ENCODE measurements at regions not wholly inside any gene's neighbourhood (a gene's known extent, or its start where the extent isn't known, plus 50 kb on each side); places are given as distances from the start of the nearest gene placed in this dataset.
"Not testable (repeated sequence)": the region's sequence is repeated elsewhere in the genome, so short reads cannot be mapped to it uniquely, and the experiment has no call there.

DNA sequence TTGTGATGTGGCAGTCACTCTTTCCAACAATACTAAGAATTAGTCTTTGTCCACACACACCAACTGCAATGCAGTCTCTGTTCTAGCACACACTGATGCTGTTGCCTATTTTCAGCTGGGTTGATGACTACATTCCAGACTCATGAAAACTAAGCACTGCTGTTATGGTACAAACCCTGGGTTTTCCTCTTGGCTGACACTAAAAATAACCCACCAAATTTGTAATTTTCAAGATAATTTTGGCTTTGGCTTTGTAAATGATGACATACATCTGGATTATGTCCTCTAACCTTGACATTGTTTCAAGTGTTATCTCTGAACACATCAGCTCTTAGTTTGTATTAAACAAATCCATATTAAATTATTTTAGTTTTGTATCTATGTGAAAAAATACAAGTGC, 444.8 kb downstream of the PTPRC start:
- no peaks in the 10 kb centered on the region for H3K27me3 ChIP-seq
- H3K9me3 ChIP-seq: no peaks in the 10 kb centered on the region
- H3K4me1 ChIP-seq: no peaks in the 10 kb centered on the region
- intact Hi-C loops (cut with DNase I): no loop called here
- no peak overlapping the region for H3K4me3 ChIP-seq
- ATAC-seq: no peak
- TF ChIP-seq, protein P1, sequence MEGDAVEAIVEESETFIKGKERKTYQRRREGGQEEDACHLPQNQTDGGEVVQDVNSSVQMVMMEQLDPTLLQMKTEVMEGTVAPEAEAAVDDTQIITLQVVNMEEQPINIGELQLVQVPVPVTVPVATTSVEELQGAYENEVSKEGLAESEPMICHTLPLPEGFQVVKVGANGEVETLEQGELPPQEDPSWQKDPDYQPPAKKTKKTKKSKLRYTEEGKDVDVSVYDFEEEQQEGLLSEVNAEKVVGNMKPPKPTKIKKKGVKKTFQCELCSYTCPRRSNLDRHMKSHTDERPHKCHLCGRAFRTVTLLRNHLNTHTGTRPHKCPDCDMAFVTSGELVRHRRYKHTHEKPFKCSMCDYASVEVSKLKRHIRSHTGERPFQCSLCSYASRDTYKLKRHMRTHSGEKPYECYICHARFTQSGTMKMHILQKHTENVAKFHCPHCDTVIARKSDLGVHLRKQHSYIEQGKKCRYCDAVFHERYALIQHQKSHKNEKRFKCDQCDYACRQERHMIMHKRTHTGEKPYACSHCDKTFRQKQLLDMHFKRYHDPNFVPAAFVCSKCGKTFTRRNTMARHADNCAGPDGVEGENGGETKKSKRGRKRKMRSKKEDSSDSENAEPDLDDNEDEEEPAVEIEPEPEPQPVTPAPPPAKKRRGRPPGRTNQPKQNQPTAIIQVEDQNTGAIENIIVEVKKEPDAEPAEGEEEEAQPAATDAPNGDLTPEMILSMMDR (IDR thresholded peaks at IDR 0.05): no peak
- no peak overlapping the region for H3K27ac ChIP-seq
- no peak for DNase-seq
- no peaks in the 10 kb centered on the region for H3K36me3 ChIP-seq

DNA sequence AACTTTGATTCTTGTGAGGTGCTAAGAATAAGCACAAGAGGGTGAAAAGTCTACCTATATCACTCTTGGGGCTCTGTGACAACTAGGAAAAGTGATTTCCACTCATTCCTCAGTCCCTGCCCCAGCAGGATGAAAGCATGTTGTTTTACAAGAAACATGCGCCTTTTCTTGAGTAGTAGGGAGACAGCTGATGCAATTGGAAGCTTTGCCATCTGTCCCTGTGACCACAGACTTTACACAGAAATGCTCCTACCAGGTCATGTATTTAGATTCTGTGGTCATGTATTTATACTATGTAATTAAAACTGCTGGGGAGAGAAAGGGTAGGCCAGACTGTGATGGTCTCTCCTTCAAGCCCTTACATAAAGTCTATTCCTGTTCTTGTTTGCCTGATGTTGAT, 445.5 kb downstream of the PTPRC start:
- Histone ChIP-seq H3K4me1 (no peaks in the 10 kb centered on the region), H3K4me3 (no peak overlapping the region)
- no peak for DNase-seq

DNA sequence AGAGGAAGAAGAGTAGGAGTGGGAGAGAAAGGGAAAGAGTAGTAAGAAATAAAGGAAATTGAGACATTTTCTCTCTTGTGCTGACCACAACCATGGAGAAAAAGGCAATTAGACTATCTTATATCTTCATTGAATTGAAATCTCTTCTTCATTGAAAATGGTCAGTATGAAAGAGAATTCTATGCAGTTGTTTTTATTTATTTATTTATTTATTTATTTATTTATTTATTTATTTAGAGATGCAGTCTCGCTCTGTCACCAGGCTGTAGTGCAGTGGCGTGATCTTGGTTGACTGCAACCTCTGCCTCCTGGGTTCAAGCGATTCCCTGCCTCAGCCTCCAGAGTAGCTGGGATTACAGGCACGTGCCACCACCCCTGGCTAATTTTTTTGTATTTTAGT, 447.1 kb downstream of the PTPRC start:
- intact Hi-C loops (cut with DNase I): no loop called here
- H3K36me3 ChIP-seq: no peaks in the 10 kb centered on the region
- no peak for ATAC-seq
- H3K4me3 ChIP-seq: no peak overlapping the region
- H3K9me3 ChIP-seq: no peaks in the 10 kb centered on the region
- no peaks in the 10 kb centered on the region for H3K4me1 ChIP-seq
- no peak for DNase-seq
- H3K27ac ChIP-seq: no peak overlapping the region
- no peaks in the 10 kb centered on the region for H3K27me3 ChIP-seq
- TF ChIP-seq, protein P1 (IDR thresholded peaks at IDR 0.05): no peak

More for the DNA sequence above, 445.5 kb downstream of the PTPRC start:
- TF ChIP-seq, protein P1 (IDR thresholded peaks at IDR 0.05): no peak
- Histone ChIP-seq H3K27ac (no peak overlapping the region), H3K36me3 (no peaks in the 10 kb centered on the region), H3K9me3 (no peaks in the 10 kb centered on the region), H3K27me3 (no peaks in the 10 kb centered on the region)
- intact Hi-C loops (cut with DNase I): no loop called here
- no peak for ATAC-seq

DNA sequence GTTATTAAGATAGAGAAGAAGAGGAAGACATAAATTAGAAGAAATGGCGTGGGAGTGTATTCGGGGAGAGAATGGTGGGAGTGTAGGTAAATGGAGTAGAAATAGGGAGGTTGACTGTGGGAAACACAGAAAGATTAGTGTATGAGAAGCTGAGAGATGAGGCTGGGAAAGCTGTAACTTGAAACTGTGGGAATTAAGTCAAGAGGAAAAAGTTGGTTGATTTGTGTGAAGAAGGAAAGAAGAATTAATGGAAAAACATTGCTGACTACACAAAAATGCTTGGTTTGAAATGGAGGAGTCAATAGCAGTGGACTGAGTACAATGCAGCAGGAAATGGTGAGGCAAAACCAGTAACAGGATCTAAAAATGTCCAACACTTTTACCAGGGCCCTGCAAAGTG, 448.3 kb downstream of the PTPRC start:
- Histone ChIP-seq H3K27ac (no peak overlapping the region), H3K9me3 (no peaks in the 10 kb centered on the region), H3K4me3 (no peak overlapping the region), H3K36me3 (no peaks in the 10 kb centered on the region), H3K4me1 (no peaks in the 10 kb centered on the region), H3K27me3 (no peaks in the 10 kb centered on the region)
- ATAC-seq: no peak
- TF ChIP-seq, protein P1 (IDR thresholded peaks at IDR 0.05): no peak
- no peak for DNase-seq
- intact Hi-C loops (cut with DNase I): no loop called here

DNA sequence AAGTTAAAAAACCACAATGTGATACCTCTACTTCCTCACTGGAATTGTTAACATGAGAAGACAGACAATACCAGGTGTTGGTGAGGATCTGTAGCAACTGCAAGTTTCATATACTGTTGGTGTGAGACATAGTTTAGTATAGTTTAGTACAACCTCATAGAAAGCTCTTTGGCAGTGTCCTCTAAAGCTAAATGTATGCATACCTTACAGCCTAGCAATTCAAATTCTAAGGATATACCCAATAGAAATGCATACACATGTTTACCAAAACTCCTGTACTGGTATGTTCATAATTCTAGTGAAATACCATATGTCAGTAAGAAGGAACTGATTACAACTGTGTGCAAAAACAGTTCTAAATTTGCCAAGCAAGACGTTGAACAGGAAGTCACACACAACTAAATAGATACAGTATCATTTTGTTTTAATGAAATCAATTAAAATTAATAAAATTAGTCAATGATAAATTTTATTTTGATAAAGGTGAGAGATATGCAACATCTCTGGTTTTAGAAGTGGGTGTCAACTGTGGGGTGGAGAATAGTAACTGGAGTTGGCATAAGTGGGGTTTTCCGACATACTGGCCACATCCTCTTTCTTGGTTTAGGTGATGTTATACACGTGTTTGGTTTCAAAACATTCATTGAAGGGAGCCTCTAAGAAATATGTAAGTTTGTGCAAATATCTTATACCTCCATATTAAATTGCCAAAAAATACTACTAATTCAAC, 450.7 kb downstream of the PTPRC start:
- Histone ChIP-seq H3K4me1 (no peaks in the 10 kb centered on the region), H3K9me3 (no peaks in the 10 kb centered on the region), H3K27me3 (no peaks in the 10 kb centered on the region), H3K27ac (no peak overlapping the region), H3K36me3 (no peaks in the 10 kb centered on the region), H3K4me3 (no peak overlapping the region)
- intact Hi-C loops (cut with DNase I): no loop called here
- DNase-seq (no peak), ATAC-seq (no peak)
- TF ChIP-seq, protein P1 (IDR thresholded peaks at IDR 0.05): no peak

DNA sequence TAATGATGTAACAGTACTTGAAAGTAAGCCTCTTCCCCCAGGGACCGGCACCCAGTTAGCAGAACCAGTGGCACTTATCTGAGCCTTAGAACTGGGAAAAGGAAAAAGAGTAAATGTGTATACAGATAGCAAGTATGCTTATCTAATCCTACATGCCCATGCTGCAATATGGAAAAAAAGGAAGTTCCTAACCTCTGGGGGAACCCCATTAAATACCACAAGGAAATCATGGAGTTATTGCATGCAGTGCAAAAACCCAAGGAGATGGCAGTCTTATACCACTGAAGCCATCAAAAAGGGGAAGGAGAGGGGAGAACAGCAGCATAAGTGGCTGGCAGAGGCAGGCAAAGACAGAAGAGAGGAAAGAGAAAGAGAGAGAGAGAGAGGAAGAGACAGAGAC, 456.8 kb downstream of the PTPRC start:
- DNase-seq; H3K9me3 ChIP-seq; H3K36me3 ChIP-seq; H3K27me3 ChIP-seq; H3K4me1 ChIP-seq; H3K27ac ChIP-seq; intact Hi-C loops (cut with DNase I); H3K4me3 ChIP-seq; ATAC-seq: not testable (repeated sequence)

All from upper lobe of right lung (tissue), 1 donor.